ENCODE measurements at regions not wholly inside any gene's neighbourhood (a gene's known extent, or its start where the extent isn't known, plus 50 kb on each side); places are given as distances from the start of the nearest gene placed in this dataset.

DNA sequence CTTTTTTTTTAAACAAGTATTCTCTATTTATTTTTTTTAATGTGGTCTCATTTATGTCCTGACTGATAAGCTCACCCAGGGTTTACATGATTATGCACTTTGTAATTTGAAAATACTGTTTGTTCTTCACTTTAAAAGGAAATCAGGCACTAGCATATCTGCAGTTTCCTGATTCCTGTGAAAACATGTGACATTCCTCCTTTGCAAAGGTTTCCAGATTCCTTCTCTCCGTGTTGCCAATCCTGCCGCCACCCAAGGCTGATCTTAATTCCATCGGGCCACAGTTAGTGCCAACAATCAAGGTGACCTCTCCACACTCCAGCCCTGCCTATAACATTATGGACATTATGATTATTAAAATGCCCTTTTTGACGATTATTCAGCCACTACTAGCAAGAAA lies 225.4 kb downstream of the PCDH7 start:
- no peak for DNase-seq

- DNase-seq, result no peak
Measured at GRCh38 chr4:30946288-30946687, 226.1 kb downstream of the PCDH7 start.

DNA sequence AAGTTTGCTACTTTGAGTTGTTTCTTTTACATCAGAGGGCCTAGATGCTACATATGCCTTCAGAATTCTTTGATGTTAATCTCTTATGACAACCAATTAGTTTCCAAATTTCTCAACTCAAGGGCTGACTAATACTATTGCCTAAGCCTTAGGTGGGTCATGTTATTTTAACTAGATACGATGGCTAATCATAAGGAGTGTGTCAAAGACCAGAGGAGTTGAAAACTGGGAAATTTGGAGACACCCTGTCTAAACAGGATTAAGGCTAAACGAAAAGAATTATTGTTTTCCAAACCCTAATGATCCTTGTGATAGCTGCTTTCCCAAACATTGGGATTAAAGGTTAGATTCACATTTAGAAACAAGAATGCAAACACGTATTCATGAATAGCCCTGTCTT lies 228.5 kb downstream of the PCDH7 start:
- no peak for DNase-seq

- DNase-seq, result no peak
Measured at GRCh38 chr4:30950737-30951136, 230.6 kb downstream of the PCDH7 start.

GRCh38 chr4:30952526-30953219 lies 232.5 kb downstream of the PCDH7 start:
- DNase-seq, result no peak

GRCh38 chr4:30953799-30954198 lies 233.6 kb downstream of the PCDH7 start:
- no peak for DNase-seq

DNA sequence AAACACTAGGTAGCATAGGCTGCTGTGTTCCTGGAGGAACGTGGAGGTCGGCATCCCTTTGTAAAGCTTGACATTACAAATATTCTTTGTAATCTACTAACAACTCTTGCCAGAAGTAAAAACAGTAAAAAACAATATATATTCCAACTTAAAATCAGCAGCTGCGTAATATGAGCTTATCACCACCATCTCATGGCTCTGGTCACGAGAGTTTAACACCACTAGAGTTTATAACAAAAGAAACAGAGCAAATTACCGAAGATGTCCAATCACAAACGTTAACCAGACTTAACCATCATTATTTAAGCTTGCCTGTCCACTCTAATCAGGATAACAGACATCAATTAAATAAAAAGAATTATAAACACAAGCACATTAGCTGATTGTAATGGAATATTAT lies 236.7 kb downstream of the PCDH7 start:
- no peak for DNase-seq

- DNase-seq, result no peak
Measured at GRCh38 chr4:30957706-30958105, 237.5 kb downstream of the PCDH7 start.

DNA sequence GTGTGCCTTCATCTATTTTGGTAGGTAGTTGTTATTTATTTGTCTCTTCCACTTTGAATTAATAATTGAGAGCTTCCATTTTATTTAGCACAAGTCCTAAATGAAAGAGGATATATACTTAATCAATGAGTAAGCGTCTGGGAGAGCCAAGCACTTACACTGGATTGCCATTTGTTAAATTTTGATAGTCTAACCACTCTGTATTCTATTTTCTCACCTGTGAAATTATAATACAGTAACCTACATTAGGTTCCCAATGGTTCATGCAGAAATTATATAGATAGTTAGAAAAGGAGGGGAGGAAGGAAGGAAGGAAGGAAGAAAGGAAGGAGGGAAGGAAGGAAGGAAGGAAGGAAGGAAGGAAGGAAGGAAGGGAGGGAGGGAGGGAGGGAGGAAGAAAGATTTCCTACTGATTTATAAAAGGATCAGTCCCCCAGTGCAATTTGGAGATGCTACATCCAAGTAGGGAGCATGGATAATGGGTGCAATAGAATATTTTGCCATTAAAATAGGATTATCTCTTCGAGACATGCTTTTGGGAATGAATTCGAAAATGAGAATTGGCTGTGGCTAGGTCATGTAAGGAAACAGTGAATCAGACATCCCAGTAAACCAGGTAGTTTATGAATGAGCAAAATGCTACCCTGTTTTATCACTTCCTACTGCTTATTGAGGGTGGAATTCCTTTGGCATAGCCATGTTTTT lies 239.8 kb downstream of the PCDH7 start:
- DNase-seq, result no peak

DNA sequence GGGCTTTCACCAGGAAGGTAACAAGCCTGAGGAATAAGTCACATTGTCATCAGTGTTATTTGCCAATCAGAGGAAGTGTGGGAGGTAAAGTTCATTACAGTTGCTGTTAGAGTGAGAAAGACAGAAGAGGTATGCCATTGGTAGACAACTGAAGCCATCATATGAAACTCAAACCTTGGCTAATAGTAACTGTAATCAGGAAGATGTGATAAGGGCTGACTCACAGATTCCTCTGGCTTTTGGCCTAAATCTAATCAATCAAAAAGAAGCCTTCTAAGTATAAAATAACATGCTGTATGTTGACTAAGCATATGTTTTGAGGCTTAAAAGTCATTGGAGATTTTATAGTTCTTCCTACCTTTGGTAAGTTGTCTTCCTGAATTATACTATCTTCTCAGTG lies 242.8 kb downstream of the PCDH7 start:
- no peak for DNase-seq

GRCh38 chr4:30968926-30969325 lies 248.8 kb downstream of the PCDH7 start:
- no peak for DNase-seq

GRCh38 chr4:30972542-30972941 lies 252.4 kb downstream of the PCDH7 start:
- no peak for DNase-seq

- no peak for DNase-seq
Measured at GRCh38 chr4:30973993-30974392, 253.8 kb downstream of the PCDH7 start.

- DNase-seq, result no peak
Measured at GRCh38 chr4:30979402-30979801, 259.2 kb downstream of the PCDH7 start.

GRCh38 chr4:30989508-30989907 lies 269.3 kb downstream of the PCDH7 start:
- DNase-seq, result no peak

GRCh38 chr4:30996841-30997240 lies 276.7 kb downstream of the PCDH7 start:
- no peak for DNase-seq

DNA sequence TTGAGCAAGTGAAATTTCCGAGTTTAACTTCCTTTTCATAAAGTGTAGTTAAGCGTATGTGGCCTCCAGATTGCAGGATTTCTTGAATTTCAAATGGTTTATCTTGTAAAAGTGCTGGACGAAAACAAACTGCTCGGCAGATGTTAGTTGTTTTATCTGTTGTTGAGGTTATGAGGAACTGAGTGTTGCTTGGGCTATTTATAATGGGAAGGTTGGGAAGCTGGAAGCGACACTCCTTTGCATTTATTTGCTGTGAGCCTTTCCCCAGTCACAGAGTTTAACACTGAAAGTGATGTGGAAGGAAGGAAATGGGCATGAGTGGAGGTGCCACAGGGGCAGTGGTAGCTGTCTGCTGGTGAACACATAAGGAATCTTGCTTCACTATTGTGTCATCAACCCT lies 284.9 kb downstream of the PCDH7 start:
- DNase-seq, result no peak

- no peak for DNase-seq
Measured at GRCh38 chr4:31007858-31008257, 287.7 kb downstream of the PCDH7 start.

- no peak for DNase-seq
Measured at GRCh38 chr4:31009926-31010325, 289.8 kb downstream of the PCDH7 start.

DNA sequence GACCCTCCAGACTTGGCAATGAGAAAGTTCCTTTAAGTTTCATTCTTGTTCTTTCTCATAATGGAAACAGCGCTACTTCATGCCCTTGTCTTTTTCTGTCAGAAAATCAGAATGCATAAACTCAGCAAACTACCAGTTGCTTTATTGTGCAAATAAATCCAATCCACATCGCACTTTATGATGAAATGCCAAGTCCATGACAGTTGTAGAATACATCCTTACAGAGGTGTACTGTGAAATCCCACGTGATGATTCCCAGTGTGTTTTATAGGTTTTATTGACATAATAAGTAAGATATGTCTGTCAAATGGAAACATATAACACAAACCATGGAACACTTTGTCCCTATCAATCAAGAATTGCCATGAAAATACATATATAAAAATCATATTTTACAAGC lies 295.0 kb downstream of the PCDH7 start:
- no peak for DNase-seq

DNA sequence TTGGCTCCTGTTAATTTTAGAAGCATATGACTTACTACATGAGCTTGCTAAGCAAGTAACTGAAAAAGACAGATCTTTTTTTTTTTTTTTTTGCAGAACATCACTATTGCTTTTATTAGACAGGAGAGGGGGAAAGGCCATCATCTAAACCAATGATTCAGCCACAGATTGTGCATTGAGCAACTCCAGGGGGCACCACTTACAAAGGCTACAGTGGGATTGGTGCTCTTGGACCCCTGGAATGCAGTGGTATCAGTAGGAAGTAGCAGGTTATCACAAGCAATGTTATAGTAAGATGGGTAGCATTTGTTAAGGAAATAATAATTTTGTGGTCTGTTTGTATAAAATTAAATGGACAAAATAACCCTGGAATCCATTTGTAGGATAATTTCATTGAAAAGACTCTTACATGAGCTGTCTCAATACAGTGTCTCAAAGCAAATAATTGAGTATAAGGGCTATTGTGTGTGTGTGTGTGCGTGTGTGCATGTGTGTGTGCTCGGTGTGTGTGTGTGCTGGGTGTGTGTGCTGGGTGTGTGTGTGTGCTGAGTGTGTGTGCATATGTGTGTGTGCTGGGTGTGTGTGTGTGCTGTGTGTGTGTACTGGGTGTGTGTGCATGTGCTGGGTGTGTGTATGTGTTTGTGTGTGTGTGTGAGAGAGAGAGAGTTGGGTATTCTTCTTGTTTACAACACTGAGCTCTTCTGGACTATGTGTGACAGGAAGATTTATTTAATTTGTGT lies 296.3 kb downstream of the PCDH7 start:
- DNase-seq, result no peak

GRCh38 chr4:31020363-31020762 lies 300.2 kb downstream of the PCDH7 start:
- no peak for DNase-seq

DNA sequence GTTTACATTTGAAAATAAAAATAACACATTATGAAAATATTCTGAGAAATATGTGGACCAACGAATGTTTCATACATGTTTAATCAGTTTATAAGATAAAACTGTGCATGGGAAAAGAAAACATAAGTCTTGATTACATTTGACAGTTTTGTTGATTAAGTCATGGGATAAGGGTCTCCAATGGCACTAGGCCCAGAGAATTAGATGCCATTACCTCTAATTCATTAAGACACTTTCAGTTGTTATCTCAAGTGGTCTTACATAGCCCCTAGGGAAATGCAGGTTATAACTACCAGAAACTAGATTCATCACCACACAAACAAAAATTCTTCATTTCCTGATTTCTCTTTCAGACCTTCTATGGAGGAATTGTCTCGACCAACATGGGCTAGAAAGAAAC lies 300.8 kb downstream of the PCDH7 start:
- no peak for DNase-seq

DNA sequence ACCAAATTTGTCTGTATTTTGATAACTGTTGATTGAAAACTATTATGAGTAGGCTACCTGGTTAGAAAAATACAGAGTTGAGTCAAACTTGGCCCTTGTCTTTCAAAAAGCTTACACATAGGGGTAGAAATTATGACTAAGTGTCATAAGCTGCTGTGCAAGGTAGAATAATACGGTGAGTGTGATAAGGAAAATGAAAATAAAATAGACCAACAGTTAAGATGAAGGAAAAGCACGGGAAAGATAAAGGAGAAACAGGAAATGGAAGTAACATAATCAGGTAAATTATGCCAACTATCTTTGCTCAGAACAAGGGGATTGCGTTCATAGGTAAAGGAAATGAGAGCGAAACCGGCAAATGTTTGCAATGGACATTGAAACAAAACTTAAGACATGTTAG lies 302.5 kb downstream of the PCDH7 start:
- DNase-seq, result no peak

All from activated CD4-positive, alpha-beta T cell treated with anti-CD3 and anti-CD28 coated beads, Interleukin-2, Interleukin-6, amounts not matched to agents 100 ng/mL and 50 ng/mL, durations not matched to agents 16 hours and 8 hours (primary cell).